A549 (cell line): ENCODE measurements at regions not wholly inside any gene's neighbourhood (a gene's known extent, or its start where the extent isn't known, plus 50 kb on each side); places are given as distances from the start of the nearest gene placed in this dataset.

Experiments used
- ATAC-seq, 2 experiments: fragments of 200-7000 bp in 1 of 2; fragments of >200 bp in 1 of 2; cut with Nextera tagmentation in 1 of 2; cut with Tn5 transposase in 1 of 2; 3 replicates each; pipeline versions ENCODE4 v1.8.0 to v1.9.1; 2018 to 2020; ENCODE audit warnings: mild to moderate bottlenecking in 1 of 2, moderate library complexity in 1 of 2
- CTCF ChIA-PET: fragments of 300-600 bp; sonication (Branson Sonifier 250); formaldehyde crosslinking; extraction: SDS; loops from one replicate; lab custom pipeline; 2021; ENCODE audit warnings: antibody characterized with exemption, inconsistent platforms; lab: Yijun Ruan, JAX
- POLR2A ChIA-PET: fragments of 350-600 bp; formaldehyde crosslinking; extraction: SDS; loops from one replicate; lab custom pipeline; 2021; ENCODE audit warnings: antibody characterized with exemption, inconsistent platforms; lab: Yijun Ruan, JAX
- DNase-seq, 2 experiments: peaks; one replicate each; pipeline versions ENCODE4 v3.0.0 to v3.0.0-alpha.2; 2011 to 2016; ENCODE audit warnings: low read depth in 1 of 2, low spot score in 1 of 2
- FAIRE-seq: peaks from 2 replicates; lab custom pipeline; 2011; peaks lifted over from hg19 to GRCh38; lab: Jason Lieb, UNC
- H3K27ac ChIP-seq, 2 experiments: fragments of >200 bp; sonication (Bioruptor Twin); formaldehyde crosslinking; 3 replicates each; pipeline ENCODE4 v1.5.1; 2016 to 2017
- H3K4me1 ChIP-seq: fragments of >200 bp; sonication (Bioruptor Twin); formaldehyde crosslinking; 3 replicates; pipeline ENCODE4 v1.6.1; 2016
- H3K4me2 ChIP-seq: fragments of >200 bp; sonication (Bioruptor Twin); formaldehyde crosslinking; 3 replicates; pipeline ENCODE4 v1.6.1; 2016
- H3K4me3 ChIP-seq: fragments of >200 bp; sonication (Bioruptor Twin); formaldehyde crosslinking; 3 replicates; pipeline ENCODE4 v1.5.1; 2016
- H3K9me3 ChIP-seq: fragments of >200 bp; sonication (Bioruptor Twin); formaldehyde crosslinking; 3 replicates; pipeline ENCODE4 v1.6.1; 2016
- BHLHE40 ChIP-seq: IDR thresholded peaks from 2 replicates; pipeline ENCODE4 v1.6.1; 2012; ENCODE audit warnings: low read depth, low read length, inconsistent platforms
- CEBPB ChIP-seq, 2 experiments: fragments of >200 bp in 1 of 2; sonication (Bioruptor Twin) in 1 of 2; formaldehyde crosslinking in 1 of 2; IDR thresholded peaks; 2 replicates each; pipeline ENCODE4 v1.6.1; 2012 to 2016
- CHD4 ChIP-seq: fragments of 200-600 bp; sonication (generic); IDR thresholded peaks from 2 replicates; pipeline ENCODE4 v1.6.1; 2016; ENCODE audit warnings: antibody characterized with exemption, mild to moderate bottlenecking, borderline replicate concordance
- FOSL2 ChIP-seq, 2 experiments: fragments of 450-650 bp in 1 of 2; fragments of >200 bp in 1 of 2; sonication (Bioruptor Twin) in 1 of 2; formaldehyde crosslinking; IDR thresholded peaks; 2 replicates each; pipeline versions ENCODE4 v1.5.0 to v1.6.1; 2016 to 2020; ENCODE audit warnings: mild to moderate bottlenecking in 1 of 2, moderate library complexity in 1 of 2
- GATA3 ChIP-seq: IDR thresholded peaks from 2 replicates; pipeline ENCODE4 v1.6.1; 2012; ENCODE audit warnings: borderline replicate concordance
- HDAC2 ChIP-seq: fragments of 200-600 bp; sonication (generic); IDR thresholded peaks from 2 replicates; pipeline ENCODE4 v1.6.1; 2016
- HOXB13 ChIP-seq: fragments of 250-450 bp; sonication (Bioruptor Pico); IDR thresholded peaks from 2 replicates; pipeline ENCODE4 v1.5.0; 2020; ENCODE audit warnings: low read depth, mild to moderate bottlenecking, moderate library complexity
- KDM1A ChIP-seq: fragments of 200-600 bp; sonication (generic); IDR thresholded peaks from 2 replicates; pipeline ENCODE4 v1.6.1; 2016; ENCODE audit warnings: low read depth, mild to moderate bottlenecking
- NPAS2 ChIP-seq: fragments of 250-450 bp; sonication (Bioruptor Pico); IDR thresholded peaks from 2 replicates; pipeline ENCODE4 v1.8.0; 2022; ENCODE audit warnings: mild to moderate bottlenecking, moderate library complexity, borderline replicate concordance
- PHF8 ChIP-seq: fragments of 200-600 bp; sonication (generic); IDR thresholded peaks from 2 replicates; pipeline ENCODE4 v1.6.1; 2016; ENCODE audit warnings: low read depth, mild to moderate bottlenecking, antibody characterized with exemption, moderate library complexity, borderline replicate concordance
- POLR2A ChIP-seq: IDR thresholded peaks from 2 replicates; pipeline ENCODE4 v1.6.1; 2012; ENCODE audit warnings: mild to moderate bottlenecking, low read length
- RAD21 ChIP-seq, 2 experiments: fragments of >200 bp in 1 of 2; sonication (Bioruptor Twin) in 1 of 2; formaldehyde crosslinking in 1 of 2; IDR thresholded peaks in 1 of 2; conservative IDR thresholded peaks in 1 of 2; 2 replicates in 1 of 2; 3 replicates in 1 of 2; pipeline ENCODE4 v1.6.1; 2012 to 2018; ENCODE audit warnings: inconsistent platforms in 1 of 2
- RCOR1 ChIP-seq: fragments of 150-350 bp; IDR thresholded peaks from 2 replicates; pipeline ENCODE4 v1.6.1; 2014; ENCODE audit warnings: antibody characterized with exemption, low read length, low read depth
- RNF2 ChIP-seq: fragments of 200-600 bp; sonication (generic); IDR thresholded peaks from 2 replicates; pipeline ENCODE4 v1.6.1; 2016; ENCODE audit warnings: low read depth, mild to moderate bottlenecking, antibody characterized with exemption, moderate library complexity, borderline replicate concordance
- SMC3 ChIP-seq: fragments of >200 bp; sonication (Bioruptor Twin); formaldehyde crosslinking; IDR thresholded peaks from 3 replicates; pipeline ENCODE4 v1.6.1; 2018; ENCODE audit warnings: inconsistent platforms
- SREBF2 ChIP-seq: fragments of 450-650 bp; IDR thresholded peaks from 2 replicates; pipeline ENCODE4 v1.6.1; 2014; ENCODE audit warnings: mild to moderate bottlenecking, moderate library complexity
- TFCP2L1 ChIP-seq: fragments of 250-450 bp; sonication (Bioruptor Pico); IDR thresholded peaks from 2 replicates; pipeline ENCODE4 v1.5.0; 2021; ENCODE audit warnings: mild to moderate bottlenecking
- TP53 ChIP-seq: fragments of 250-450 bp; sonication (Bioruptor Pico); IDR thresholded peaks from 2 replicates; pipeline ENCODE4 v1.5.0; 2021; ENCODE audit warnings: mild to moderate bottlenecking, moderate library complexity
- ZC3H11A ChIP-seq: fragments of 450-650 bp; IDR thresholded peaks from 2 replicates; pipeline ENCODE4 v1.6.1; 2014; ENCODE audit warnings: antibody characterized with exemption, mild to moderate bottlenecking
- ZFP36 ChIP-seq: fragments of 450-650 bp; IDR thresholded peaks from 2 replicates; pipeline ENCODE4 v1.6.1; 2014; ENCODE audit warnings: borderline replicate concordance; ENCODE audit not compliant: partially characterized antibody
- ZNF302 ChIP-seq: fragments of 250-450 bp; sonication (Bioruptor Pico); IDR thresholded peaks from 2 replicates; pipeline ENCODE4 v1.9.0; 2021; ENCODE audit warnings: inconsistent platforms, mild to moderate bottlenecking, moderate library complexity
- ZSCAN20 ChIP-seq: fragments of 250-450 bp; sonication (Bioruptor Pico); IDR thresholded peaks from 2 replicates; pipeline ENCODE4 v1.8.0; 2022; ENCODE audit warnings: mild to moderate bottlenecking, moderate library complexity
- WGBS: methylation state at CpG from one replicate; pipeline ENCODE4 v1.1.6; 2017; ENCODE audit errors: missing lambda C conversion rate; 5-methylcytosine and 5-hydroxymethylcytosine counted together
- TF ChIP-seq, protein P1 (sequence below): fragments of >200 bp; sonication (Bioruptor Twin); formaldehyde crosslinking; IDR thresholded peaks from 3 replicates; pipeline ENCODE4 v1.6.1; 2016
- TF ChIP-seq, protein P2 (sequence below): fragments of >200 bp; sonication (Bioruptor Twin); formaldehyde crosslinking; IDR thresholded peaks from 3 replicates; pipeline ENCODE4 v1.5.1; 2016
- TF ChIP-seq, protein P3 (sequence below): fragments of 250-450 bp; sonication (Bioruptor Pico); IDR thresholded peaks from 2 replicates; pipeline ENCODE4 v1.5.0; 2021; ENCODE audit warnings: mild to moderate bottlenecking, moderate library complexity, borderline replicate concordance
- TF ChIP-seq, protein P4 (sequence below): IDR thresholded peaks from 2 replicates; pipeline ENCODE4 v1.6.1; 2012
- TF ChIP-seq, protein P5 (sequence below): fragments of >200 bp; sonication (Bioruptor Twin); formaldehyde crosslinking; IDR thresholded peaks from 2 replicates; pipeline ENCODE4 v1.6.1; 2016
- TF ChIP-seq, protein P6 (sequence below): IDR thresholded peaks from 2 replicates; pipeline ENCODE4 v1.6.1; 2012; ENCODE audit warnings: low read depth, borderline replicate concordance

DNA sequence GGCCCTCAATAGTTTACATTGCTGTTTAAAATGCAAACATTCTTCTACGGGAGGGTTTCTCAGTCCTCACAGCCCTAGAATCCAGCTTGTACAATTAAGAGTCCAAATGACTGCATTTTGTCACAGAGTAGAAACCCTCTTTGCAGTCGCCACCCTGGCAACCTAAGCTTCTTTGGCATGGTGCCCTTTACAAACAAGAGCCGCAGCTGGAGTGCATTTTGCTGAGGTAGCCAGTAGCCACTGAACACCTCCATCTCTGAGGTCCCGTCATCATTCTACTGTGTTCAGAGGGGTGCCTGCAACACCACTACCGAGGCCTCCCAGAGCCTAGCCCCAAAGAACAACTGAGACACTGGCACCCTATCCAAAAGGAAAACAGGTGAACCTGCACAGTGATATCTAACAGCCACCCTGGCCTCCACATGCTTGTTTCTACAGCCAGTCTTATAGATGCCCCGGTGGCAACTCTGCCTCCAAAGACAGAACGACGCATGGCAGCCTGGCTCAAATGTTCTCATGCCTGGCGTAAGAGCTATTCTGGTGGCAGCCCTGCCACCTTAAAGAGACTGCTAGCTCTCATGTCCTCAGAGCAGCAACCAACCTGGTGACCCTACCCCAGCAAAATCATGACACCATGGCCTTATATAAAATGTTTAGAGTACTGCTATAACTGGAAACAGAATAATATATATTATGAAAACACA is 801.9 kb downstream of the TECRL start:
- POLR2A ChIA-PET = no interaction called here
- no peaks in the 10 kb centered on the region for H3K4me1 ChIP-seq
- H3K27ac ChIP-seq = no peak overlapping the region
- no peak for ATAC-seq
- DNase-seq = no peak
- H3K9me3 ChIP-seq = no peaks in the 10 kb centered on the region
- 8% methylated on average over 3 of the region's 9 CpGs for WGBS
- H3K4me3 ChIP-seq = no peak overlapping the region
- CTCF ChIA-PET = no interaction called here
- H3K4me2 ChIP-seq = no peak overlapping the region
- TF ChIP-seq GATA3 (no peak), PHF8 (no peak), ZSCAN20 (CRISPR knock-in tag) (no peak), HDAC2 (no peak), HOXB13 (CRISPR knock-in tag) (no peak), NPAS2 (no peak), CEBPB (IDR thresholded peaks at IDR 0.05) (no peak), ZC3H11A (no peak), RNF2 (no peak), BHLHE40 (no peak), FOSL2 (IDR thresholded peaks at IDR 0.05) (no peak), FOSL2 (CRISPR knock-in tag; IDR thresholded peaks at IDR 0.05) (no peak), TFCP2L1 (CRISPR knock-in tag) (no peak), TP53 (no peak), ZNF302 (CRISPR knock-in tag) (no peak)
- TF ChIP-seq, protein P1, sequence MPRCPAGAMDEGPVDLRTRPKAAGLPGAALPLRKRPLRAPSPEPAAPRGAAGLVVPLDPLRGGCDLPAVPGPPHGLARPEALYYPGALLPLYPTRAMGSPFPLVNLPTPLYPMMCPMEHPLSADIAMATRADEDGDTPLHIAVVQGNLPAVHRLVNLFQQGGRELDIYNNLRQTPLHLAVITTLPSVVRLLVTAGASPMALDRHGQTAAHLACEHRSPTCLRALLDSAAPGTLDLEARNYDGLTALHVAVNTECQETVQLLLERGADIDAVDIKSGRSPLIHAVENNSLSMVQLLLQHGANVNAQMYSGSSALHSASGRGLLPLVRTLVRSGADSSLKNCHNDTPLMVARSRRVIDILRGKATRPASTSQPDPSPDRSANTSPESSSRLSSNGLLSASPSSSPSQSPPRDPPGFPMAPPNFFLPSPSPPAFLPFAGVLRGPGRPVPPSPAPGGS = no peak
- TF ChIP-seq, protein P2, sequence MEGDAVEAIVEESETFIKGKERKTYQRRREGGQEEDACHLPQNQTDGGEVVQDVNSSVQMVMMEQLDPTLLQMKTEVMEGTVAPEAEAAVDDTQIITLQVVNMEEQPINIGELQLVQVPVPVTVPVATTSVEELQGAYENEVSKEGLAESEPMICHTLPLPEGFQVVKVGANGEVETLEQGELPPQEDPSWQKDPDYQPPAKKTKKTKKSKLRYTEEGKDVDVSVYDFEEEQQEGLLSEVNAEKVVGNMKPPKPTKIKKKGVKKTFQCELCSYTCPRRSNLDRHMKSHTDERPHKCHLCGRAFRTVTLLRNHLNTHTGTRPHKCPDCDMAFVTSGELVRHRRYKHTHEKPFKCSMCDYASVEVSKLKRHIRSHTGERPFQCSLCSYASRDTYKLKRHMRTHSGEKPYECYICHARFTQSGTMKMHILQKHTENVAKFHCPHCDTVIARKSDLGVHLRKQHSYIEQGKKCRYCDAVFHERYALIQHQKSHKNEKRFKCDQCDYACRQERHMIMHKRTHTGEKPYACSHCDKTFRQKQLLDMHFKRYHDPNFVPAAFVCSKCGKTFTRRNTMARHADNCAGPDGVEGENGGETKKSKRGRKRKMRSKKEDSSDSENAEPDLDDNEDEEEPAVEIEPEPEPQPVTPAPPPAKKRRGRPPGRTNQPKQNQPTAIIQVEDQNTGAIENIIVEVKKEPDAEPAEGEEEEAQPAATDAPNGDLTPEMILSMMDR = no peak
- TF ChIP-seq, protein P3, sequence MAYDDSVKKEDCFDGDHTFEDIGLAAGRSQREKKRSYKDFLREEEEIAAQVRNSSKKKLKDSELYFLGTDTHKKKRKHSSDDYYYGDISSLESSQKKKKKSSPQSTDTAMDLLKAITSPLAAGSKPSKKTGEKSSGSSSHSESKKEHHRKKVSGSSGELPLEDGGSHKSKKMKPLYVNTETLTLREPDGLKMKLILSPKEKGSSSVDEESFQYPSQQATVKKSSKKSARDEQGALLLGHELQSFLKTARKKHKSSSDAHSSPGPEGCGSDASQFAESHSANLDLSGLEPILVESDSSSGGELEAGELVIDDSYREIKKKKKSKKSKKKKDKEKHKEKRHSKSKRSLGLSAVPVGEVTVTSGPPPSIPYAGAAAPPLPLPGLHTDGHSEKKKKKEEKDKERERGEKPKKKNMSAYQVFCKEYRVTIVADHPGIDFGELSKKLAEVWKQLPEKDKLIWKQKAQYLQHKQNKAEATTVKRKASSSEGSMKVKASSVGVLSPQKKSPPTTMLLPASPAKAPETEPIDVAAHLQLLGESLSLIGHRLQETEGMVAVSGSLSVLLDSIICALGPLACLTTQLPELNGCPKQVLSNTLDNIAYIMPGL (CRISPR knock-in tag) = no peak
- FAIRE-seq = no peak

DNA sequence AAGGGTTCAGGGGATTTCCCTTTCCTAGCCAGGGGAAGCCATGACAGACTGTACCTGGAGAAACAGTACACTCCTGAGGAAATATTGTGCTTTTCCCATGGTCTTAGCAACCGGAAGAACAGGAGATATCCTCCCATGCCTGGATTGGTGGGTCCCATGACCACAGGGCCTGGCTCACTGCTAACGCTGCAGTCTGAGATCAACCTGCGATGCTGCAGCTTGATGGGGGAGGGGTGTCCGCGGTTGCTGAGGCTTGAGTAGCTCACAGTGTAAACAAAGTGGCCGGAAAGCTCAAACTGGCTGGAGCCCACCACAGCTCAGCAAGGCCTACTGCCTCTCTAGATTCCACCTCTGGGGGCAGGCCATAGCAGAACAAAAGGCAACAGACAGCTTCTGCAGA is 819.5 kb downstream of the TECRL start:
- H3K4me3 ChIP-seq = no peak overlapping the region
- ChIA-PET POLR2A (no interaction called here), CTCF (no interaction called here)
- ATAC-seq = no peak
- H3K4me1 ChIP-seq = no peaks in the 10 kb centered on the region
- H3K27ac ChIP-seq = no peak overlapping the region
- DNase-seq = no peak
- FAIRE-seq = no peak
- H3K4me2 ChIP-seq = no peak overlapping the region
- no peaks in the 10 kb centered on the region for H3K9me3 ChIP-seq
- TF ChIP-seq POLR2A (no peak), SMC3 (no peak), PHF8 (no peak), ZFP36 (no peak), NPAS2 (no peak), KDM1A (no peak), SREBF2 (no peak), TFCP2L1 (CRISPR knock-in tag) (no peak), CHD4 (no peak), RAD21 (conservative IDR thresholded peaks at IDR 0.05 in 1 of 2, IDR thresholded peaks at IDR 0.05 in 1 of 2) (no peak), RCOR1 (no peak)
- TF ChIP-seq, protein P4, sequence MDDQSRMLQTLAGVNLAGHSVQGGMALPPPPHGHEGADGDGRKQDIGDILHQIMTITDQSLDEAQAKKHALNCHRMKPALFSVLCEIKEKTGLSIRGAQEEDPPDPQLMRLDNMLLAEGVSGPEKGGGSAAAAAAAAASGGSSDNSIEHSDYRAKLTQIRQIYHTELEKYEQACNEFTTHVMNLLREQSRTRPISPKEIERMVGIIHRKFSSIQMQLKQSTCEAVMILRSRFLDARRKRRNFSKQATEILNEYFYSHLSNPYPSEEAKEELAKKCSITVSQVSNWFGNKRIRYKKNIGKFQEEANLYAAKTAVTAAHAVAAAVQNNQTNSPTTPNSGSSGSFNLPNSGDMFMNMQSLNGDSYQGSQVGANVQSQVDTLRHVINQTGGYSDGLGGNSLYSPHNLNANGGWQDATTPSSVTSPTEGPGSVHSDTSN = no peak
- TF ChIP-seq, protein P5, sequence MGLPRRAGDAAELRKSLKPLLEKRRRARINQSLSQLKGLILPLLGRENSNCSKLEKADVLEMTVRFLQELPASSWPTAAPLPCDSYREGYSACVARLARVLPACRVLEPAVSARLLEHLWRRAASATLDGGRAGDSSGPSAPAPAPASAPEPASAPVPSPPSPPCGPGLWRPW = no peak
- TF ChIP-seq, protein P1 = no peak
- TF ChIP-seq, protein P6, sequence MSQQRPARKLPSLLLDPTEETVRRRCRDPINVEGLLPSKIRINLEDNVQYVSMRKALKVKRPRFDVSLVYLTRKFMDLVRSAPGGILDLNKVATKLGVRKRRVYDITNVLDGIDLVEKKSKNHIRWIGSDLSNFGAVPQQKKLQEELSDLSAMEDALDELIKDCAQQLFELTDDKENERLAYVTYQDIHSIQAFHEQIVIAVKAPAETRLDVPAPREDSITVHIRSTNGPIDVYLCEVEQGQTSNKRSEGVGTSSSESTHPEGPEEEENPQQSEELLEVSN = no peak
- whole genome bisulfite sequencing = 30% methylated on average over 5 of the region's 6 CpGs
